Vagina (tissue), 2 donors: ENCODE measurements at regions not wholly inside any gene's neighbourhood (a gene's known extent, or its start where the extent isn't known, plus 50 kb on each side); places are given as distances from the start of the nearest gene placed in this dataset.
A peak's percentile ranks its signal among the peaks of the same experiment; 100 is the strongest.

Source experiments
- DNase-seq, 2 donors: peaks; one replicate each; pipeline ENCODE4 v3.0.0-alpha.2; 2017; ENCODE audit errors: extremely low spot score in 2 of 2
- H3K27ac ChIP-seq: fragments of 200-600 bp; sonication (generic); one replicate; pipeline ENCODE4 v1.5.1; 2019
- H3K27me3 ChIP-seq: fragments of 200-600 bp; sonication (generic); one replicate; pipeline ENCODE4 v1.5.1; 2019
- H3K36me3 ChIP-seq, 2 donors: fragments of 200-600 bp; sonication (generic); one replicate each; pipeline ENCODE4 v1.5.1; 2017 to 2019
- H3K4me1 ChIP-seq: fragments of 200-600 bp; sonication (generic); one replicate; pipeline ENCODE4 v1.5.1; 2019
- H3K4me3 ChIP-seq, 2 donors: fragments of 200-600 bp; sonication (generic); 1 replicate in 1 of 2; 2 replicates in 1 of 2; pipeline ENCODE4 v1.5.1; 2016 to 2019
- H3K9me3 ChIP-seq: fragments of 200-600 bp; sonication (generic); one replicate; pipeline ENCODE4 v1.5.1; 2019
- POLR2A ChIP-seq, 2 donors: fragments of 450-650 bp; IDR thresholded peaks; one replicate each; pipeline ENCODE4 v1.6.1; 2017; ENCODE audit warnings: antibody characterized with exemption in 2 of 2, mild to moderate bottlenecking in 2 of 2, moderate library complexity in 2 of 2
- POLR2AphosphoS5 ChIP-seq, 2 donors: sonication (generic); formaldehyde crosslinking; IDR thresholded peaks; one replicate each; pipeline ENCODE4 v1.9.0; 2017; ENCODE audit warnings: antibody characterized with exemption in 2 of 2, mild to moderate bottlenecking in 2 of 2, low read depth in 1 of 2; ENCODE audit not compliant: insufficient read depth in 1 of 2
- intact Hi-C: fragments of 100-400 bp; cut with DNase I; formaldehyde crosslinking; loops from one replicate; pipeline ENCODE4 v1.15.1; 2023
- TF ChIP-seq, protein P1 (sequence below), 3 experiments: fragments of 450-650 bp in 2 of 3; fragments of 200-600 bp in 1 of 3; sonication (generic) in 1 of 3; IDR thresholded peaks; one replicate each; pipeline ENCODE4 v1.5.1; 2017 to 2019; ENCODE audit warnings: antibody characterized with exemption in 3 of 3, mild to moderate bottlenecking in 2 of 3, moderate library complexity in 2 of 3

DNA sequence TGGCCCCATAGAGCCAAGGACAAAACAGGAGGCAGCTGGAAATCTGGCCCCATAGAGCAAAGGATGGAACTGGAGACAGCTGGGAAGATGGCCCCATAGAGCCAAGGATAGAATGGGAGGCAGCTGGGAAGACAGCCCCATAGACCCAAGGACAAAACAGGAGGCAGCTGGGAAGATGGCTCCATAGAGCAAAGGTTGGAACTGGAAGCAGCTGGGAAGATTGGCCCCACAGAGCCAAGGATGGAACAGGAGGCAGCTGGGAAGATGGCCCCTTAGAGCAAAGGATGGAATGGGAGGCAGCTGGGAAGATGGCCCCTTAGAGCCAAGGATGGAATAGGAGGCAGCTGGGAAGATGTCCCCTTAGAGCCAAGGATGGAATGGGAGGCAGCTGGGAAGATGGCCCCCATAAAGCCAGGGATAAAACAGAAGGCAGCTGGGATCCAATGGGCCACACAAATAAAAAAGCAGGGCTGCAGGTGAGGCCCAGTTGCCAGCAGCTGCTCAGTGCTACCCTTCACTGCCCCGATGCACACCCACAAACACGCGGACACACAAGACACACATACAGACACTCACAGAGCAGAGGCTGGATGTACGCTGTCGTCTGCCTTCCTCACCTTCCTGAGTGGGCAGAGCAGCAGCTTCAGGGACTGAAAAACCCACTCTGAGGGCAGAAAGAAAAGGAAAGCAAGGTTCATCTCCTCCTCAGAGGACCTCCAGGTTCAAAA, 505.4 kb upstream of the MYT1L start:
- TF ChIP-seq POLR2A (IDR thresholded peaks at IDR 0.05) (no peak), POLR2AphosphoS5 (IDR thresholded peaks at IDR 0.05; ENCODE audit: insufficient read depth in 1 of 2, low read depth in 1 of 2) (no peak)
- Histone ChIP-seq H3K27ac (no peak overlapping the region), H3K4me1 (no peaks in the 10 kb centered on the region), H3K36me3 (no peaks in the 10 kb centered on the region), H3K27me3 (no peaks in the 10 kb centered on the region), H3K4me3 (no peak overlapping the region), H3K9me3 (no peaks in the 10 kb centered on the region)
- intact Hi-C loops, result no loop called here
- peak in 1 of 2 donors; percentile 67 for DNase-seq

DNA sequence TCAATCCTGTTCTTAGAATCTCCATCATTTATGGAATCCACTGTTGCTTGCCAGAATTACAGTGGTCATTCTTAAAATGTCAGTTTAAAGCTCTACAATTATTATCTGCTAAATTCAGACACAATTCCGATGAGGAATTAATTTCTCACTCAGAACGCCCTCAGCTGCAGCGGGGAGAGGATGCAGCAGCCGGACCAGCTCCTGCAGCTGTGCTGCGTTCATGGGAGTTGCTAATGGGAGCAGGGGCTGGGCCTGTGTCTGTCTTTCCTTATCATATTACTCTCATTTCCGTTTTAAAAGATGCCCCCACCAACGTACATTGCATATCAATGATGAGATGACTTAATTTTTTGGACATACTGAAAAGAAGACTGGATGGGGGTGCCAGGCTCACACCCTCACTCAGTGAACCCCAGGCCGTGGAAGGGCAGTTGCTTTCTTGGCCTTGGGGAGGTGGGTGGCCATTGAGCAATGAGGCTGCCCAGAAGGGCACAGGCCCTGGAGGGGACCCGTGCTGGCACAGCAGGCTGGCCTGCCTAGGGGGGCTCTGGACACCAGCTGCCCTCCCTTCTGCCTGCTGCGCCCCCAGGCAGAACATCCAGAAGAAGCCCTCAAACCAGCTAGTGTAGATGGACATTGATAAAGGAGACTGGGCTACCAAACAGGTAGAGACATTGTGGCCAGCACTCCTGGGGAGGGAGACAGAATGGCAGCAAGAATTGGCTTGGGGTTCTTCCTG, 503.6 kb upstream of the MYT1L start:
- H3K27me3 ChIP-seq, result no peaks in the 10 kb centered on the region
- no peaks in the 10 kb centered on the region for H3K36me3 ChIP-seq
- H3K9me3 ChIP-seq, result no peaks in the 10 kb centered on the region
- no peak overlapping the region for H3K4me3 ChIP-seq
- peak; percentile 34 to 47 for DNase-seq
- intact Hi-C loops, result no loop called here
- H3K4me1 ChIP-seq, result no peaks in the 10 kb centered on the region
- no peak for TF ChIP-seq POLR2A (IDR thresholded peaks at IDR 0.05)
- TF ChIP-seq POLR2AphosphoS5 (IDR thresholded peaks at IDR 0.05; ENCODE audit: insufficient read depth in 1 of 2, low read depth in 1 of 2), result no peak
- TF ChIP-seq, protein P1, sequence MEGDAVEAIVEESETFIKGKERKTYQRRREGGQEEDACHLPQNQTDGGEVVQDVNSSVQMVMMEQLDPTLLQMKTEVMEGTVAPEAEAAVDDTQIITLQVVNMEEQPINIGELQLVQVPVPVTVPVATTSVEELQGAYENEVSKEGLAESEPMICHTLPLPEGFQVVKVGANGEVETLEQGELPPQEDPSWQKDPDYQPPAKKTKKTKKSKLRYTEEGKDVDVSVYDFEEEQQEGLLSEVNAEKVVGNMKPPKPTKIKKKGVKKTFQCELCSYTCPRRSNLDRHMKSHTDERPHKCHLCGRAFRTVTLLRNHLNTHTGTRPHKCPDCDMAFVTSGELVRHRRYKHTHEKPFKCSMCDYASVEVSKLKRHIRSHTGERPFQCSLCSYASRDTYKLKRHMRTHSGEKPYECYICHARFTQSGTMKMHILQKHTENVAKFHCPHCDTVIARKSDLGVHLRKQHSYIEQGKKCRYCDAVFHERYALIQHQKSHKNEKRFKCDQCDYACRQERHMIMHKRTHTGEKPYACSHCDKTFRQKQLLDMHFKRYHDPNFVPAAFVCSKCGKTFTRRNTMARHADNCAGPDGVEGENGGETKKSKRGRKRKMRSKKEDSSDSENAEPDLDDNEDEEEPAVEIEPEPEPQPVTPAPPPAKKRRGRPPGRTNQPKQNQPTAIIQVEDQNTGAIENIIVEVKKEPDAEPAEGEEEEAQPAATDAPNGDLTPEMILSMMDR (IDR thresholded peaks at IDR 0.05), result no peak
- H3K27ac ChIP-seq, result no peak overlapping the region

DNA sequence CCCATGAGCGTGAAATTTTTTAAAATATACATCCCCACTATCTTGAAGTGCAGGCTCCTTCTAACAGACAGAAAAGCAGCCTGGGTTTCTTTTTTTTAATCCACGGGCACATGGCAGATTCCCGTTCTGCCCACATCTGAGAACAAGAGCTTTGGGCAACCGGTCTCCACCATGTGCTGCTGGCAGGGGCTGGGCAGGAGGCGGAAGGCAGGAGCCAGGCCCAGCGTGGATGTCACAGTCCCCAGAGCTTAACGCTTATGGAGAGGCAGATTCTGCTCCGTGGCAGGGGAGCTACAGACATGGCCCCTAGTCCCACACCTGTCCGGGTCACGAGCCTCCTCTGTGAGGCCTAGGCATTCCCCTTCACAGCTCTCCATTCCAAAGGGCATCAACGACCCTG, 503.0 kb upstream of the MYT1L start:
- H3K9me3 ChIP-seq, result no peaks in the 10 kb centered on the region
- intact Hi-C loops, result no loop called here
- DNase-seq, result peak; percentile 28 to 72

DNA sequence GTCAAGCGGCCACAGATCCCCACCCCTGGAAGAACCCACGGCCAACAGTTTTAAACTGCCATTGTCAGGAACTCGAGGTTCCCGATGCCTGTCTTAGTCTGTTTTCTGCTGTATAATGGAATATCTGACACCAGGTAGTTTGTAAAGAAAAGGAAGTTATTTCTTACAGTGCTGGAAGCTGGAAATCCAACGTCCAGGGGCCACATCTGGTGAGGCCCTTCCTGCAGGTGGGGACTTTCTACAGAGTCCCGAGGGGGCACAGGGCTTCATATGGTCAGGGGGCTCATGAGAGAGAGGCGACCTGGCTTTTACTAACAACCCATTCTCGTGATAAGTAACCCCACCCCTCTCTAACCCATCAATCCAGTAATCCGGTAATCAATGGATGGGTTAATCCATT, 501.6 kb upstream of the MYT1L start:
- intact Hi-C loops, result no loop called here
- Histone ChIP-seq H3K27me3 (no peaks in the 10 kb centered on the region), H3K27ac (no peak overlapping the region), H3K36me3 (no peaks in the 10 kb centered on the region), H3K9me3 (no peaks in the 10 kb centered on the region), H3K4me1 (no peaks in the 10 kb centered on the region), H3K4me3 (no peak overlapping the region)
- TF ChIP-seq, protein P1 (IDR thresholded peaks at IDR 0.05), result no peak
- TF ChIP-seq POLR2AphosphoS5 (IDR thresholded peaks at IDR 0.05; ENCODE audit: insufficient read depth in 1 of 2, low read depth in 1 of 2) (no peak), POLR2A (IDR thresholded peaks at IDR 0.05) (no peak)
- peak in 1 of 2 donors; percentile 64 for DNase-seq

More for the DNA sequence above, 503.0 kb upstream of the MYT1L start:
- Histone ChIP-seq H3K27ac (no peak overlapping the region), H3K27me3 (no peaks in the 10 kb centered on the region), H3K36me3 (no peaks in the 10 kb centered on the region), H3K4me1 (no peaks in the 10 kb centered on the region), H3K4me3 (no peak overlapping the region)
- no peak for TF ChIP-seq POLR2AphosphoS5 (IDR thresholded peaks at IDR 0.05; ENCODE audit: insufficient read depth in 1 of 2, low read depth in 1 of 2)
- TF ChIP-seq, protein P1 (IDR thresholded peaks at IDR 0.05), result no peak

DNA sequence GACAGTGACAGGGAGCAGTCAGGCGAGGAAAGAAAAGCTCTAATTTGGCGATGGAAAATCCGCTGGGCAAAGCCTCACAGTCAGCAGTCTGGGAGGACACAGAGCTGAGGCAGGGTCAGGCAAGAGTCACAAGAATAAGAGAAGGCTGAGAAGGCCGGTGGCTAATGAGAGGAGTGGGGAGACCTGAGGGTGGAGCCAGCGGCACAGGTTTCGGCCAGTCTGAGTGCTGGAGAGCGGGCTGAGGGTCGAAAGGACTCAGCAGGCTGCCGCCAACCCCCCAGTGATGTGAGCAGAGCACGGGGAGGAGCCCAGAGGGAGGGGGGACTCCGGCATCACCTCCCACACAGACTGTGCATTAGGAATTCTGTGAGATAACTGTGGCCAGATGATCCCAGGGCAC, 500.6 kb upstream of the MYT1L start:
- no peaks in the 10 kb centered on the region for H3K4me1 ChIP-seq
- H3K27me3 ChIP-seq, result no peaks in the 10 kb centered on the region
- DNase-seq, result peak in 1 of 2 donors; percentile 47
- H3K9me3 ChIP-seq, result no peaks in the 10 kb centered on the region
- H3K36me3 ChIP-seq, result no peaks in the 10 kb centered on the region
- no peak overlapping the region for H3K27ac ChIP-seq
- H3K4me3 ChIP-seq, result no peak overlapping the region
- TF ChIP-seq POLR2AphosphoS5 (IDR thresholded peaks at IDR 0.05; ENCODE audit: insufficient read depth in 1 of 2, low read depth in 1 of 2), result no peak
- TF ChIP-seq POLR2A (IDR thresholded peaks at IDR 0.05), result no peak
- TF ChIP-seq, protein P1 (IDR thresholded peaks at IDR 0.05), result no peak
- intact Hi-C loops, result no loop called here
